Activated CD4-positive, alpha-beta T cell treated with anti-CD3 and anti-CD28 coated beads, Interleukin-10, Interleukin-2, amounts not matched to agents 100 ng/mL and 50 ng/mL, durations not matched to agents 16 hours and 8 hours (primary cell): ENCODE measurements at regions not wholly inside any gene's neighbourhood (a gene's known extent, or its start where the extent isn't known, plus 50 kb on each side); places are given as distances from the start of the nearest gene placed in this dataset.

ENCODE experiments used
- DNase-seq: peaks from one replicate; pipeline ENCODE4 v3.0.0-alpha.2; 2020

DNA sequence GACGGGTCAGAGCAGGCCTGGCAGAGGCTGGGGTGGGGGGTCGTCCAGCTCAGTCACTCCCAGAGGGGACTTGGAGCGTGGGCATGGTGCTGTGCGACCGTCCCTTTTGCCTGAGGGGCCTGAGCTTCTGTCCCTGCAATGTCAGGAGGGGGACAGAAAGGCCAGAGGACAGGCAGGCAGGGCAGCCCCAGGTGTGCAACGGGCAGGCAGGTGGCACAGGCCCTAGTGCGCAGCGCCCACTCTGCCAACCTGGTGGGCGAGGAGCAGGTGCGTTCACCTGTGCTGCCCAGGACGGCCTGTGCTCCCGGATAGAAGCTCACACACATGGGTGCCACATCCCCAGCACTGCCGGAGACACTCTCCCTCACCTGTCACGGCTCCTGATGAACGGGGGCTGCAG, 78.7 kb upstream of the SLCO4A1 start:
- no peak for DNase-seq

GRCh38 chr20:62564456-62565245, 77.7 kb upstream of the SLCO4A1 start:
- DNase-seq = no peak

GRCh38 chr20:62566266-62566665, 76.0 kb upstream of the SLCO4A1 start:
- DNase-seq = no peak

- no peak for DNase-seq
Measured at GRCh38 chr20:62566771-62567170, 75.5 kb upstream of the SLCO4A1 start.

DNA sequence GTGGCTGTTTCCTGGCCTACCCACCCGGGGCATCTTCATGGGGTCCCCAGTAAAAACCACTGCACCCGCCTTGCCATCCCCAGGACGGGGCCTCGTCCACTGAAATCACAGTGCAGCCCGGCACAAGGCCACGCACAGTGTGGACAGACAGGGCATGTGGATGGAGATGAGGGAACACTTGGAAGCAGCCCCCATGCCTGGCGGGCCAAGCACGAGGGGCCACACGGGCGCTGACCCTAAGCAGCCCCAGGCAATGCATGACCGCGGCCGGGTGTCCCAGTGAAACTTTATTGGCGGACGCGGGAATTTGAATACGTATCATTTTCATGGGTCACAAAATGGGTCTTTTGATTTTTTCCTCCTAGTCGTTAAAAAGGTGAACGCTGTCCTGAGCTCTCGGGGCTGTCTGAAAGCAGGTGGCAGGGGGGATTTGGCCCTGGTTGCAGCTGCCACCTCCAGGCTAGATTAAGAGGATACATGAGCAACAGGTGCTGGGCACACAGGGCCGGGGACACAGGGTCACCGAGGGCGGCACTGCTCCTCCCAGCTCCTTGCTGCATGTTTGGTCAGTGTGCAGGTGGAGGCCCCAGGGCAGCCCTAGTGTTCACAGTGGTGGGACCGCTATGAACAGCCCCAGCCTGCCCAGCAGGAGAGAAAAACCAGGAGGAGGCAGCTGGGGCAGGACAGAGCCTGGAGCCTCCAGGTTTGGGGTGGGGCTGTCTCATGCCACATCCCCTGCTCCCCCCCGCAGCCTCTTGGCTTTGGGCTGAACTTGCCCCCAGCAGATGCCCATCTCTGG, 74.9 kb upstream of the SLCO4A1 start:
- DNase-seq = no peak

GRCh38 chr20:62568045-62568389, 74.3 kb upstream of the SLCO4A1 start:
- no peak for DNase-seq

DNA sequence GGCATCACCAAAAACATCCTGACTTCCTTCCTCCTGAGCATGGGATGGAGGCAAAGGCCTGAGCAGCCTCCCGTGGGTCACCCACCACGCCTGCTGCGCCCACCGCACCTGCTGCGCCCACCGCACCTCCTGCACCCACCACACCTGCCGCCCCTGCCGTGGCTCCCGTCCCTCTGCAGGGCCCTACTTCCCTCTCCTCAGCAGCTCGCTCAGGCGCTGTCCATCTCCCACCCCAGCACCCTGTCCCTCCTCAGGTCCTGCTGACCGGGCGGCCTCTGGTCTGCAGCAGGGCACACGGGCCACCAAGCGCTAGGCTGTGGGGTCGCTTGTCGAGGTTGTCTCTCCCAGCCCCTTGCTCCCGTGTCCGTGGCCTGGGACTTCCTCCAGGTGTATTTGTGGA, 72.7 kb upstream of the SLCO4A1 start:
- no peak for DNase-seq

GRCh38 chr20:62570403-62570802, 71.9 kb upstream of the SLCO4A1 start:
- DNase-seq = no peak

- no peak for DNase-seq
Measured at GRCh38 chr20:62570897-62571668, 71.2 kb upstream of the SLCO4A1 start.

DNA sequence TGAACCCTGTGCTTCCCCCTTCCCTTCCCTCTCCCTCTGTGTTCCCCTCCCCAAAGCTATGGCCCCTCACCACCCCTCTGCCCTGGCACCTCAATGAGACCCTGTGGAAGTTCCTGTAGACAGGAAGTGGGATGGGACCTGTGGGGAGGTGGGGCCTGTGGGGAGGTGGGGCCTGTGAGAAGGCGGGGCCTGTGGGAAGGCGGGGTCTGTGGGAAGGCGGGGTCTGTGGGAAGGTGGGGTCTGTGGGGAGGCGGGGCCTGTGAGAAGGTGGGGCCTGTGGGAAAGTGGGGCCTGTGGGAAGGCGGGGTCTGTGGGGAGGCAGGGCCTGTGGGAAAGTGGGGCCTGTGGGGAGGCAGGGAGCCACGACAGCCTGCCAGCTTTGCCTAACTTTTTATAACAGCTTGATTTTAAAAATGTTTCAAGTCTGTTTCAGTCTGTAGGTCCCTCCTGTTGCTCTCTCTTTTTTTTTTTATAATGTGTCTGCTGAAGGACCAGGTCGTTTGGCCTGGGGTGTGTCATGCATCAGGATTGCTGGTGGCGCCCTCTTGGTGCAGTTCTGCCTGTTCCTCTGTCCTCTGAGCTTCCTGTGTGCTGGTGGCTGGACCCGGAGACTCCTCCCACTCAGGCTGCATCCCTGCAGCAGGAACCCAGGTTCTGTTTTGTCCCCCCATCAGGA, 70.5 kb upstream of the SLCO4A1 start:
- DNase-seq = peak; percentile 20

DNA sequence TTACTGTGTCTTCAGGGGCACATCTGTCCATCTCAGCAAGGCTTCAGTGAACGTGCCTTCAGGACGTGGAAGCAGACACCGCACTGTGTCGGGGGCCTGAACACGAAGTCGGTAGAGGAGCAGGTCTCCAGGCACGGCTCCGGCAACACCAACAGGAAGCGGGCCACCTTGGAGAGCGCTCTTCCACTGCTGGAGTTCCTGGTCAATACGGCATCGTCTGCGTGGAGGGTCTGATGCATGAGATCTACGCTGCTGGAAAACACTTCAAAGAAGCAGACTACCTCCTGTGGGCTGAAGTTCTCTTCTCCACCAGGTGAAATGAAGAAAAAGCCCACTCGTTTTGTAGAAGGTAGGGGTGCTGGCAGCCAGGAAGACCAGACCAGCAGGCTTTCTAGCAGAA, 69.3 kb upstream of the SLCO4A1 start:
- no peak for DNase-seq

- no peak for DNase-seq
Measured at GRCh38 chr20:62573817-62574216, 68.5 kb upstream of the SLCO4A1 start.

GRCh38 chr20:62574230-62574993, 67.9 kb upstream of the SLCO4A1 start:
- no peak for DNase-seq

DNA sequence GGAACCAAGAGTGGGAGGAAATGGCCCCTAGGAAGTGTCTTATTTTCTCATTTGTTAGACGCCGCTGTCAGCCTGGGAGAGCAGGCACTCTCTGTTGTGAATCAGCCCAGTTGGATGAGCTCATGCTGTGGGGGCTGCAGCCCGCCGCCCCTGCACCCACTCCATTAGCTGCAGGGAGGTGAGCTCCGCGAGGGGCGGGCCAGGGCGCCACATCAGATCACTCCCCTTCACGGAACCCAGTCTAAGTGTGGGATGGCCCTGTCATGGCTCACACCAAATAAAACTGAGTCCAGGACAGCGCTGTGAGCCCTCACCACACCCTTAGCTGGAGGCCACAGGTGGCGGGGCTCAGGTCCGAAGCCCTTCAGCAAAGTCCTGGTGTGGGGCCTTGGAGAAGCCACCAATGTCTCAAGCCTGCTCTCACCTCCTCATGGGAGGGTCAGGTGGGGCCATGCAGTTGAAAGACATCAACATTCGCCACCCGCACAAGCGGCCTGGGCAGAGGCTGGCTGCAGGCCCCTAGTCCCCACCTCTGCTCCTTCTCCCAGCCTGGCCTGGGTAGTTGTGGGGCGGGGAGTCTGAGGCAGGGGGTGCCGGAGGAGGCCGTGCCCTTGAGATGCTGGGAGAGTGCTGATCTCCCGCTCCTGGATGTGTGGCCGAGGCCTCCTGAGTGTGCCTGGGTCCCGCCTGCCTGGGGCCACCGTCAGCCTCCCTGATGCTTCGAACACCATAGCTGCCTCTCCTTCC, 66.2 kb upstream of the SLCO4A1 start:
- DNase-seq = no peak

DNA sequence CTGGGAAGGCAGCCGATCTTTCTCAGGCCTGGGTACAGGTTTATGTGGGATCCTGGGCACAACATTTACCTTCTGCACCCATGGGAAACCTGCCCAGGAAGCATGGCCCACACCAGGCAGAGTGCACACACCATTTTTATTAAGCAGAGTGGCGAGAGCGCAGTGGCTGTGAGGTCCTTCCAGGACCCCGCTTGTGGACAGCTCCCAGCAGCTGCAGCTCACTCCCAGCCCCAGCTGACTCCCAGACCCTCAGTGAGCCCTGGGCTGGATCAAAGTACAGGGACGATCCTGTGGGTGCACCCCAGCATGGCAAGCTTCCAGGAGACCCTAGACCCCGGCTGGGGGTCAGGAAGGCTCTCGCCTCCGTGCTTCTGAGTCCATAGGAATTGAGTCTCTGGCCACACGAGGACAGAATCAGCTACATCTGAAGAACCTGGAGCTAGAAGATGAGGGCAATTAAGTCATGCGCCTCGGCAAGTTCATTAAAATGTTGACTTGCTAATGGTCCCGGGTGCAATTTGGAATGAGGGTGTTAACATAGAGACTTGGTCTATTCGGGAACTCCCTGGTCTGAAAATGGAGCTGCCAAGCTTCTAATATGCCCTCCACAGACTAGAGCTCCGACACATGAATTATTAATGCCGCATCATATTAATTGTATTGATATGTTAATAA, 65.4 kb upstream of the SLCO4A1 start:
- no peak for DNase-seq

- DNase-seq = no peak
Measured at GRCh38 chr20:62577490-62577836, 64.8 kb upstream of the SLCO4A1 start.

- DNase-seq = no peak
Measured at GRCh38 chr20:62578294-62578897, 63.9 kb upstream of the SLCO4A1 start.

- DNase-seq = no peak
Measured at GRCh38 chr20:62580052-62580451, 62.3 kb upstream of the SLCO4A1 start.

- DNase-seq = no peak
Measured at GRCh38 chr20:62580733-62581132, 61.6 kb upstream of the SLCO4A1 start.

DNA sequence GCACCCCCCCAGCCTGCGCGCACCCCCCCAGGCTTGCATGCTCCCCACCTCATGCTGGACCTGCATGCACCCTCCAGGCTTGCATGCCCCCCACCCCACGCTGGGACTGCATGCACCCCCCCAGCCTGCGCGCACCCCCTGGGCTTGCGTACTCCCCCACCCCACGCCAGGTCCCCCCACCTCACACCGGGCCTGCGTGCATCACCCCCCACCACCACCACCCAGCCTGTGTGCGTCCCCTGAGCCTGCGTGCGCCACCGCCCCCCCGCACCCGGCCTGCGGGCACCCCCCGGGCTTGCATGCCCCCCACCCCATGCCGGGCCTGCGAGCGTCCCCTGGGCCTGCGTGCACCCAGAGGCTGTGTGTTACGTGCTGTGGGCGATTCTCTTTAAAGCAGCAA, 61.0 kb upstream of the SLCO4A1 start:
- no peak for DNase-seq

DNA sequence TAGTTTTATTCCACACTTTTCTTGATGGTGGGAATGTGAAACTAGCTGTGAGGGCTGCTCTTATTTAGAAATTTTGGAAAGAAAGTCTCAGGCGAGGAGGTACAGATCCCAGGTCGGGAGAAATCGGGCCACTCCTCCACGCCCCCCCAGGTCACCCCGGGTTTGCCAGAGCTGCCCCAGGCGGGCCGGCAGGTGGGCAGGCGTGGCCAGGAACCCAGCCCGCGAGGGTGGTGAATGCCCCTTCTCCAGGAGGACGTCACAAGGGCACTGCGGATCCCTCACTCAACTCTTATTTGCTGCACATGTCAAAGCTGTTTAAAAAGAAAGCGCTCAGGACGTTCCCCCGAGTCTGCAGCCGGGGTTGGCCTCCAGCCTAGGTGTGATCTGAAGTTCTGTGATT, 60.5 kb upstream of the SLCO4A1 start:
- DNase-seq = no peak
